ENCODE measurements at regions not wholly inside any gene's neighbourhood (a gene's known extent, or its start where the extent isn't known, plus 50 kb on each side); places are given as distances from the start of the nearest gene placed in this dataset.
"Not testable (repeated sequence)": the region's sequence is repeated elsewhere in the genome, so short reads cannot be mapped to it uniquely, and the experiment has no call there.

GRCh38 chr12:47608671-47609070 is 97.2 kb downstream of the RPAP3 start:
- TF ChIP-seq HSF1 (IDR thresholded peaks at IDR 0.05; ENCODE audit: low read depth, low read length); POLR2A (IDR thresholded peaks at IDR 0.05; ENCODE audit: low read depth, low read length); BCLAF1 (IDR thresholded peaks at IDR 0.05); ZNF207 (IDR thresholded peaks at IDR 0.05; ENCODE audit: borderline replicate concordance); CREB1 (IDR thresholded peaks at IDR 0.05; ENCODE audit: low read depth); SP1 (IDR thresholded peaks at IDR 0.05; ENCODE audit: low read depth, low read length); EP300 (IDR thresholded peaks at IDR 0.05; ENCODE audit: borderline replicate concordance in 1 of 2, control insufficient read depth in 1 of 2, low read depth in 2 of 2, low read length in 2 of 2): not testable (repeated sequence)

Data from GM12878 (cell line).